ENCODE measurements at regions not wholly inside any gene's neighbourhood (a gene's known extent, or its start where the extent isn't known, plus 50 kb on each side); places are given as distances from the start of the nearest gene placed in this dataset.
"Not testable (repeated sequence)": the region's sequence is repeated elsewhere in the genome, so short reads cannot be mapped to it uniquely, and the experiment has no call there.

DNA sequence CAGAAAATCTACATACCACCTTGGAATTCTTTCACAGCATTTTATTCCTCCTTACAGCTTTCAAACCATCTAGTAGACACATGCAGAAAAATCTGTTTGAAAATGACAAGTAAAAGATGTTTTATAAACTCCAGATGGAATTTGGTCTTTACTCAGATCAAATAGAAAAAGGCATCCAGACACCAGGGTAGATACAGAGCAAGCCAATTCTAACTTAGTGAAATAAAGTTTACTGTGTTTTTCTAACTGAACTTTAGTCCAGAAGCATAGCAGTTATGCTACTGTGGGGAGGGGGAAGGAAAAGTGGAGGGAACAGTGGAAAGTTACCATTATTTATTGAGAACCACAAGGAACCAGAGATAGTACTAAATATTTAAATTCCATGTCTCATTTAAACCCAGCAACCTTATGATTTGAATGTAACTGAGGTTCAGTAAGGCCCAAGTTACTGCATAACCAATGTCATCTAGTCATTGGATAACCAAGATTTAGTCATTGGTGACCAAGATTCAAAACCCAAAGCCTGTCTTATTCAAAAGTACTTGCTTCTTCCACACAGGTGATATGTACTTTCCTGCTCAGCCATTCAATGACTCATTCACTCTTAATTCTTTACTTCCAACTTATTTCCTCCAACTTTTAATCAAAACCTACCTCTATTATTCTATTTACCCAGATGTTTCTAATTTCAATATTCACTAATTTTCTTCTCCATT, 57.7 kb downstream of the RAD51AP2 start:
- no peak for DNase-seq (ENCODE audit: low read depth in 3 of 3)

DNA sequence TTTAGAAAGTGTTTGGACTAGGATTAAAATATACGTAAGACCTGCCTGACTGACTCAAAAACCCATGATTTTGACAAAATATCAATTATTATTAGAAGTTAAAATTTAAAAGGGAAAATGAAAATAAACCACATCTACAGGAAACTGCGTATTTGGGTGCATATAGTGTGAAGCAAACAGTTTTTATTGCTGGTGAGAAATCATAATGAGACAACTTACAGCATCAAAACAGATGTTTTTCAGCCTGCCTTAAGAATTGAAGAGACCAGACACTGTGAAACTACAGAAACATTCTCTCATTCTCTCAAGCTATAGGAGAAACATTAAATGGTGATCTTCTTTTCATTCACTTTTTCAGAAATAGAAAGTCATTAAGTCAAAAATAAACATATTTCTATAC, 62.9 kb downstream of the RAD51AP2 start:
- no peak for DNase-seq (ENCODE audit: low read depth in 3 of 3)

DNA sequence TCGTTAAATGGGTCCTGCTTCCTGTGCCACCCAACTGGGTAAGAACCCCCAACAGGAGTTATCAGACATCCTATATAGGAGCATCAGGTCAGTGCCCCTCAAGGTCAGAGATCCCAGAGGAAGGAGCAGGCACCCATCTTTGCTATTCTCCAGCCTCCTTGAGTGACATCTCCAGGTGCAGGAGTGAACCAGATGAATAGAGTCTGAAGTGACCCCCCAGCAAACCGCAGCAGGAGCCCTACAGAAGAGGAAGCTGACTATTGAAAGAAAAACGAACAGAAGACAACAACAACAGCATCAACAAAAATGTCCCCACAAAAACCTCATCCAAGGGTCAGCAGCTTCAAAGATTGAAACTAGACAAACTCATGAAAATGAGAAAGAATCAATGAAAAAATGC, 72.0 kb downstream of the RAD51AP2 start:
- DNase-seq (ENCODE audit: low read depth in 3 of 3) = not testable (repeated sequence)

DNA sequence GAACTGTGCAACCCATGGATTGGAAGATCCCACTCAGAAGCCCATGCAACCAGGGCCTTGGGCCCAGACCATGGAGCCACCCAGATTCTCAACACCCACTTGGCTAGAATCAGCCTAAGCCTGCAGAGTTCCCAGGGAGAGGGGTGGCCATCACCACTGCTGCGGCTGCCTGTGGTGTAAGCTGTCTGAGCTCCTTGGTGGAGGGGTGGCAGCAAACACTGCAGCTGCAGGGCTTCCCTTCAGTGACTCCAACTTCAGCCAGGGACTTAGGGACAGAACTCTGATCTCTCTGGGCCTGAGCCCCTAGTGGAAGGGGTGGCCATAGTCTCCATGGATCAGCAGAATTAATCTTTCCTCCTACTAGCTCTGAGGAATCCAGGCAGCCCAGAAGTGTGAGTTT, 72.5 kb downstream of the RAD51AP2 start:
- no peak for DNase-seq (ENCODE audit: low read depth in 3 of 3)

DNA sequence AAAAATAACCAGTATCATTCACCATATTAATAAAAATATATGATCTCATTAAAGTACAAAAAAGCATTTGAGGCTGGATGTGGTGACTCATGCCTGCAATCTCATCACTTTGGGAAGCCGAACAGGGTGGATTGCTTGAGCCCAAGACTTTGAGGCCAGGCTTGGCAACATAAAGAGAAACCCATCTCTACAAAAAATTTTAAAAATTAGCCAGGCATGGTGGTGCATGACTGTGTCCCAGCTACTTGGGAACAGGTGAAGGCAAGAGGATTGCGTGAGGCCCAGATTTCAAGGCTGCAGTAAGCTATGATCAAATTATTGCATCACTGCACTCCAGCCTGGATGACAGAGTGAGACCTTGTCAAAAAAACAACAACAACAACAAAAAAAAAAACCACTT, 75.9 kb downstream of the RAD51AP2 start:
- no peak for DNase-seq (ENCODE audit: low read depth in 3 of 3)

DNA sequence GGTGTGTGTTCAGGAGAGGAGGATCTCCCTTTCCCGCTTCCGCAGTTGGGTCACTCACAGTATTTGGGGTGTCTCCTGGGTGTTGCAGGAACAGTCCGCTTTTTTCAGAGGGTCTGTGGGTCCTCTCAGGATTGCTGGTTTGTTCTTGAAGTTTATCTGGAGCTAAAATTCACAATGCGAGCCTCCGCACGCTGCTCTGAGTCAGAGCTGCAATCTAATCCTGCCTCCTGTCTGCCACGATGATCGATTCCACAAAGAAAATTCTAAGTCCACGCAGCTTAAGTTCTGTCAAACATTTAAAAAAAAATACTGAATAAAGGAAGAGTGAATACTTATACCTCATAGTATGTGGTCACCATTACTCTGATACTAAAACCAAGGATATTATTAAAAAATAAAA, 76.5 kb downstream of the RAD51AP2 start:
- DNase-seq (ENCODE audit: low read depth in 3 of 3) = no peak

DNA sequence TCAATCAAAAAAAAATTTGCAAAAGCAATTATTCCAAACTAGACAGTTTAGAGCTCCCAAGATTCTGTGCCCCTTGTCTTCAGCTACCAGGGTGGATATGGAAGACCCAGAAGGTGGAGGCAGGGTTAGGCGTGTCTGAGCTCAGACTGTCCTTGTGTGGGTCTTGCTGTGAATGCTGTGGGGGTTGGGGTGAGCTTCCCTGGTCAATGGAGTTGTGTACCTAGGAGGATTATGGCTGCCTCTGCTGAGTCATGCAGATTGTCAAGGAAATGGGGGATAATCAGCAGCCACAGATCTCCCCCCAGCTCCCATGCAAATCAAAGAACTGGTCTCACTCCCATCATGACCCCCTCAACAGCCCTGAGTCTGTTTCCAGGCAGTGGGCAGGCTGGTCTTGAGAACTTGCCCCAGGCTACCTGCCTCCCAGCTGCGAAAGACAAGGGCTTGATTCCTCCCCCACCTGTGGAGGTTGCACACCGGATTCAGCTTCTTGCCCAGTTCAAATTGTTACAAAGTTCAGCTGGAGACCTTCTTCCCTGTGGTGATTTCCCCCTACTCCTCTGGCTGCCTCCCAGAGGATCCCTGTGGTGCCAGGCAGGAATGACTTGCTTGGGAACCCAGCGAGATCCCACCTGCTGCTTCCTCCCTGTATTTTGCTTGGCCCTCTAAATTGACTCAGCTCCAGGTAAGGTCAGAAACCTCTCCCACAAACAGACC, 77.0 kb downstream of the RAD51AP2 start:
- DNase-seq (ENCODE audit: low read depth in 3 of 3) = no peak

DNA sequence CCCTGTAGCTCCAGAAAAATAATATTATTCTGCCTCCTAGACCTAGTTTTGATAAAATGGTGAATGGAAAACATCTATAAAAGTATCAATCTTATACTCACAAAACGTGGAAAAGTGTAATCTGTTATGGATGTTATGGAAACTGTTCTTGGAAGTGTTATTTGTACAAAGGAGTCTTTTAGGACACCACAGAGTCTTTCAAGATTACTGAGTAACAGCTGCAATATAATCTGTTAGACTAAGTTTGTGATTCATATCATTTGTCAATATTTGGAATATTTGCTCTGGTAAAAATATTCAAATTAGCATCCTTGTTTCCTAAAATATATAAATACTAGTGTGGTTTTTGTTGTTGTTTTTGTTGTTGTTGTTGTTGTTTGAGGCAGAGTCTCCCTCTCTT, 87.9 kb downstream of the RAD51AP2 start:
- no peak for DNase-seq (ENCODE audit: low read depth in 3 of 3)

DNA sequence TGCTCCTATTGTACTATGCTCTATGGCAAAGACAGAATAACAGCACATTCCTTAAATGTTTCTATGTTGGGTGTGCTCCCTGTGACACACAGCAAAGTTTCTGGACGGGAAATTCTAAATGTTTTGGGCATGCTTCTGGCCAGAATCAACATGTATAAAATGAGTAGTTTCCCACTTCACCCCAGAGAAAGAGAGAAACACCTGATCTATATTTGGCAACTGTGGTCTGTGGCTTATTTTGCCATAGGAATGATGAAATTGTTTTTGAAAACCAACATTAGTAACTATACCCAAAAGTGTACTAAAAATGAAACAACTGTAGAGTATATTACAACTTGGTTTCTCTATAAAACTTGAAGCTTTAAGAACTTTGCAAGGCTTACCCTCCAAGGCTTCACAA, 89.1 kb downstream of the RAD51AP2 start:
- DNase-seq (ENCODE audit: low read depth in 3 of 3) = no peak

DNA sequence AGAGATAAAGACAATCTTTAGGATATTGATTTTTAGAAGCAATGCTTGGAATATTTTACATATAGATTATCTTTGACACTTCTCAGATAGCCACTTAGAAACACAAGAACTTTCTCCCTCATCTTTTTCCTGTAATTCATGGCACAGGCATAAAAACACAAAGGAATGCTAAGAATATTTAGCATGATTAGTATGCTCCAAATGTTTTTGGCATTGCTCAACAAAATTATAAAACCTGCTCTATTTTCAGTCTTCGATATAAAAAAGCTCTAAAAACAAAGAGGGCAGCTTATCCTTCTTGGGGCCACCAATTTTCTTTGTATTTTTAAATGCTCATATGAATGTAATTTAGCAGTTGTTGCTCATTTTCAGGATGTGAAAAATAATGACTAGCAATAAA, 90.8 kb downstream of the RAD51AP2 start:
- DNase-seq (ENCODE audit: low read depth in 3 of 3) = no peak

DNA sequence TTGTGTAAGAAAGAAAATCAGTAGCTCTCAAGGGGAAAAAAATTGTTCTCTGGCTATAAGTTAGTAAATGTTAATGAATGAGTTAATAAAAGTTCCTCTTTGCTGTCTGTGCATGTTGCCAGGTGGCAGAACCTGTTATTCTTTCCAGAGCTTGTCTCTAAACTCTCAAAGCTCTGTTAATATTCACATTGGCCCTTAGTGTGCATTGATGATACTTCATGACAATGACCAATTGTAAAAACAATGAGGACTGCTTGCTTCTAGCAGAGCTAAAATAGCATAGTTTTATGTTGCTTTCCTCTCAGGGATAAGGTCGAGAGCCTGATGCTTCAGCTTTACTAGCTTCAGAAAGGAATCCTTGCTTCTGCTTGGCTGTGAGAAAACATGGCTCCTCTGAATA, 91.5 kb downstream of the RAD51AP2 start:
- no peak for DNase-seq (ENCODE audit: low read depth in 3 of 3)

DNA sequence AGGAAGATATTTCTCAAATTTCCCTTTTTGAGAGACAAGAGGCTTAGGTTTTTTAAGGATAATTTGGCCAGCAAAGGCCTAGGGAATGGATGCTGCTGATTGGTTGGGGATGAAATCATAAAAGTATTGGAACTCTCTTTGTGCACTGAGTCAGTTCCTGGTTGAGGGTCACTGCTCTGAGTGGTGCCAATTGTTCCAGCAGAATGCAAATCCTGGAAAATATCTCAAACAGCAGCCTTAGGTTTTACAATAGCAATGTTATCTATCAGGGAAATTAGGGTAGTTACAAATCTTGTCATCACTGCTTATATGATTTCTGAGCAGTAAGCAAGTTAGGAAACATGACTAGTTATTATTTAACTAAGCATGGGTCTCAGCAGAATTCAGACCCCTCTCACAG, 96.2 kb downstream of the RAD51AP2 start:
- DNase-seq (ENCODE audit: low read depth in 3 of 3) = no peak

DNA sequence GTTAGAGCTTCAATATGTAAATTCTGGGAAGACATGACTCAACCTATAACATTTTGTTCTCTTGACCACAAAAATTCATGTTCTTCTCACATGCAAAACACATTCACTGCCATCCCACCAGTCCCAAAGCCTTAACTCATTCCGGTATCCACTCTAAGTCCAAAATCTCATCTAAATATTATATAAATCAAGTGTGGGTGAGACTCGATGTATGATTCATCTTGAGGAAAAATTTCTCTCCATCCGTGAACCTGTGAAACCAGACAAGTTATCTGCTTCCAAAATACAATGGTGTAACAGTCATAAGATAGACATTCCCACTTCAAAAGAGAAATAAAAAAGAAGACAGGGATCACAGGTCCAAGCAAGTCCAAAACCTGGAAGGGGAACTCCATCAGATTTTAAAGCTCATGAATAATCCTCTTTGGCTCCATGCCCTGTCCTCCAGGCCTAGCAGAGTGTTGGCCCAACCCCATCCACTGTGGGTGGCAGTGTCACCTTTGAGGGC, 101.3 kb downstream of the RAD51AP2 start:
- DNase-seq (ENCODE audit: low read depth in 3 of 3) = no peak

DNA sequence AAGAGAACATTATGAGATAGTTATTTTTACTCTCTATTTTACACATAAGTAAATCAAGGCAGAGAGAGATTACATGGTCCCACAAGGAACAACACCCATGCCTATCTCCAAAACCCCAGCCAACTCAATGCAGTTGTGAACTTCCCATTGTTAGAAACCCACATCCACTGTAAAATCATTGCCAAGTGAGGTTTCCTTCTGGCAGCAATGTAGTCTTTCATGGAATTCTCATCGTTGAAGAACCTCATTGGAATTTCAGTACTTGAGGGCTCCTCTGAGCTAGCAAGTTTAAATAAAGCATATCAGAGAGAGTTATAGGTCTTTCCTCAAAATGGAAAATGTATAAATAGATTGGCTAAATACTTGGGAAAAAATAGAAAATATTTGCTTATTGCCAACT, 105.2 kb downstream of the RAD51AP2 start:
- DNase-seq (ENCODE audit: low read depth in 3 of 3) = no peak

DNA sequence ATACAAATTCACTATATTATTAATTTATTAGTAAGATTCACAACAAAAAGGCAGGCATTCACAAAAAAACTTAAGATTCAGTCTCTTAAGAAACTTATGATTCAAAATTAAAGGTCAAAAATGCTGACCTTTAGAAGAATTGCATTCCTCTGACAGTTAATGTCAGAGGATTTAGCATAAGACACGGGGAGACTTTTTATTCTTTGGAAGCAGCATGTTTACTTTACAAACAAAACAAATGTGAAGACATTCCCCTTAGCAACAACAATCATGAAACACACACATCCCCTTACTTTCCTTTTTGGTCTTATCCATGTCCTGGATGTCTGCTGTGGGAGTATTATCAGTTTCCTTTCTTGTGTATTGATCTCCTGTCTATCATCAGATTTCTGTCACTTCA, 117.1 kb downstream of the RAD51AP2 start:
- no peak for DNase-seq (ENCODE audit: low read depth in 3 of 3)

DNA sequence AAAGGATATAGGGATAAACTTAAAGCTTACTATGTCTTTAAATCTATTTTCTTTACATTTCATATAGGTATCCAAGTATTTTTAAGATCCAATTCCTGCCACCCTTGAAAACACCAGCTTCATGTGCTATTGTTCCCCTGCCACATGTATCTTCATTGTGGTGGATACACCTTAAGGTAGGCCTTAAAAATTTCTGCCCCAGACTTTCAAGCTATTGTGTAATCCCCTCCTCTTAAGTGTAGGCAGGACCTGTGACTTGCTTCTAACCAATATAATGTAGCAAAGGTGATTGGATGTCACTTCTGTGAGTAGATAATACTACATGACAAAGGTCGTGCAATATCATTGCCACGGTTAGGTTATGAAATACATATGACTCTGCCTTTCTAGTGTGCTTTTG, 119.5 kb downstream of the RAD51AP2 start:
- no peak for DNase-seq (ENCODE audit: low read depth in 3 of 3)

DNA sequence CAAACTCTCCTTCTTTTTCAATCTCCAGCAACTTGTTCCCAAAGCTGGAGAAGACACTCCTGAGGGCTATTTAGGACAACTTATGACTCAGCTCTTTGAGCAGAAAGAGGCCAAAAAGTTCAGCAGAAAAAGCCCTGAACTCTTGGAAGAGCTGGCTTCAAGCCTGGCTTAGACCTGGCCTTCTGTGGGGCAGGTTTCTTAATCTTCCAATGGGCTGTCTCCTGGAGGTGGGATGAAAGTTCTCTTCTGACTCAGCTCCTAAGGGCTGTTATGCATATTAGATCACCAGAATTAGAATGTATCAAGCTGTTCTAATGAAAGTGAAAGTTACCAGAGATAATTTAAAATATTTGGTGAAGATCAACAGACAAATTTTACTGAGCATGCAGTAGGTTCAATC, 129.4 kb downstream of the RAD51AP2 start:
- DNase-seq (ENCODE audit: low read depth in 3 of 3) = no peak

DNA sequence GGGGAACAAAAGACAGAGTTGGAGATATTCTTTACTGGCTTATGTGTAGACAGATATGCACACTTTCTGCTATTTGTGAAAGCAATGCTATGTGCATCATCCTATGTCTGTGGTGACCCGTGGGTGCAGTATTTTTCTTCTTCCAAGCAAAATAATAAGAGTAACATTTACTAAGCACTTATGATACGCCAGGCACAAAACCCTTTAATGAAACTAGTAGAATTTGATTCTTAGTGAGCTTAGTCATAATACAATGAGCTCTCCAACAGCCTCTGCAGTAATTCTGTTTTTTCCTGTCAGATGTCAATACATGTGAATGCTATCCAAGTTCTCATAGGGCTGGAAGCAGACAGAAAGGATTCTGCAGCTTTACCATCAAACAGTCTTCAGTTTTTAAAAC, 130.6 kb downstream of the RAD51AP2 start:
- no peak for DNase-seq (ENCODE audit: low read depth in 3 of 3)

DNA sequence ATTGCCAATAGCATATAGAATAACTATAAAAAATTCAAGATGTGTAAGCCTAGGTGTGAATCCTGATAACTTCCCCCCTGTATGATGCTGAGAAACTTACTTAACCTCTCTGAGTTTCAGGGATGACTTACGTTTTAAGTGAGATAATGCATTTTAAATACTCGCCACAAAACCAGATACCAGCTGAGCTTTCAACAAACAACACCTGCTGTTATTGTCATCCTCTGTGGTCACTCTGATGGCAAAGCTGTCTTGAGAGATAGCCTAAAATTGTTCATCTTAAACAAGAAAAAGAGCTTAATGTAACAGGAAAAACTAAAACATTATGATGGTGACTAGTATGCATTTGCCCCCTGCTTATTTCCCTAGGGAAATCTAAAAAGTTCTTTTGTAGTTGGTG, 131.5 kb downstream of the RAD51AP2 start:
- DNase-seq (ENCODE audit: low read depth in 3 of 3) = no peak

DNA sequence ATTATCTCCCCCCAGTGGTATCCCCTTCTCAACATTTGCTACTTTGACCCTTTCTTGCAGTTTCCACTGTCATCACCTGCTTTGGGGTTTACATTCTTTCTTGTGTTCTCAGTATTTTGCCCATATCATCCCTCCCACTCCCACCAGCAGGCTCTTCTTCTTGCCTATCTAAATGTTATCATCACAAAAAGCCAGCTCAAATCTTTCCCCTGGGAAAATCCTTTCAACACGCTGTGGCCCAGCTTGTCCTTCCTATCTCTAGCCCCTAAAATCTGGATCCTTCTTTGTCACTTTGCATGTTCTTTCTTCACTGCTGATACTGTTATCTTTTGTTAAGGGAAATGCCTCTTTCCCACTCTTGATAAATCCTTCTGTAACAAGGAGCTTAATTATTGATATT, 138.2 kb downstream of the RAD51AP2 start:
- no peak for DNase-seq (ENCODE audit: low read depth in 3 of 3)

DNA sequence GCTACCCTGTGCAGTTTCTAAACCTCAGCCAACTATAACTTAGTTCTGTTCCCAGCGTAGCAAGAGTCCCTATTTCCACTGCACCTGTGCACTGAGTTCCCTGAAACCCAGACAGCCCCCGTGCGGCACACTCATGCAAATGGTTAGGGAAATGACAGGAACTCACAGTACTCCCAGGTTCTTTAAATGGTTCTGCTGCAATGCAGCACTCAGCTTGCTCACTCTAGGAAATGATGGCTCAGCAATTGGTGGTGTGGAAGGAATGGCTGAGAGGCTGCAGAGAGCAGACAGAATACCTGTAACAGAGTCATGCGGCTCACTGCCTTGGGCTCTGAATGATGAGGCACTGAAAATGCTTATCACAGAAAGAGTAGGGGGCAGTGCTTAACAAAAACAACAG, 143.0 kb downstream of the RAD51AP2 start:
- no peak for DNase-seq (ENCODE audit: low read depth in 3 of 3)

DNA sequence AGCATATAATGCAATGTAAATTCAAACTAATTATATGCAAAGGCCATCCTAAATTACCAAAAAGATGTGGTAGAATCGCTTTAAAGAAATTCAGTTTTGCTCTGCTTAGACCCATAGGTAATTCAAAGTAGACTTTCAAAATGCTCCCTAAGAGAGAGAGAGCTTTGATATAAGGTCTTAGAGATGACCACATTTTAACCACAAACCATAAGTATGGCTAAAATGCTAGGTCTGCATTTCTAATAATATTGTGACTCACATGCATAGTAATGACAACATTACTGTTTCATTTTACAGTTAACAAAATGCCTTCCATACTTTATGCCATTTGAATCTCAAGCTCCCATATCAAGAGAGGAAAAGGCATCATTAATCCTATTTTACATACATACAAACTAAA, 144.5 kb downstream of the RAD51AP2 start:
- no peak for DNase-seq (ENCODE audit: low read depth in 3 of 3)

DNA sequence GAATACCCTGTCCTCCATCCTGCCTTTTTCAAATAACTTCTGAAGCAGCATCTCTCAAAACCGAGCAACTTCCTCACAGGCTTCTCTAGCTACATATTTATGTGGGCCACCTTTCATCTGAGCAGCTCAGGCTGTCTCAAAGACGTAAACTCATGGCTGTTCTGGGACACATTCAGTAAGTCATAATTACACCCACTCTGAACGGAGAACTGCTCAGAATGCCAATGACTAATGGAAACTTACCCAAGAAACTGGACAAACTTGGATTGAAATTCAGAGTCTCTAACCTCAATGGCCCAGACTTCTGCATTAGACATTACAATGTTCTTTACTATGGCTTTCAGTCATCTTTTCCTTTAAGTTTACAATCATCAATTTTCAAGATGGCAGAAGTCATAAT, 145.2 kb downstream of the RAD51AP2 start:
- no peak for DNase-seq (ENCODE audit: low read depth in 3 of 3)

DNA sequence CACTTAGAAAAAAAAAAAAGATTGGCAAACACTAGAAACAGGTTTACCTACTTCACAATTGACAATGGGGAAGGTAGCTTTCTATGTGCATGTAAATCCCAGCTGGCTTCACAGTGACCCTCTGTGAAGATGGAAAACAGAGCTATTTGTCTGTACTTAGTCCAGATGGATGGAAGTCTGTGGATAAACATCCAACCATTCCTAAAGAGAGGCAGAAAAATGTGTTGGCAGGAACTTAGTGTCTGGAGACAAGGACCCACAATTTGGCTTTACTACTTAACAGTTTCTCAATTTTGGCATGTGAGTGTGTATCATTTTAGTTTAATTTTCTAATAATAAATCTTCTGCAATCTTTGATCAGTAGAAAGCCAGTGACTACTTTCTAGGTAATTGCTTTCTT, 154.4 kb downstream of the RAD51AP2 start:
- no peak for DNase-seq (ENCODE audit: low read depth in 3 of 3)
